HEK293T (cell line): ENCODE measurements at regions not wholly inside any gene's neighbourhood (a gene's known extent, or its start where the extent isn't known, plus 50 kb on each side); places are given as distances from the start of the nearest gene placed in this dataset.

Experiments used
- BHLHE40 ChIP-seq: fragments of 450-650 bp; IDR thresholded peaks from 2 replicates; pipeline ENCODE4 v1.6.1; 2016; ENCODE audit warnings: mild to moderate bottlenecking, moderate library complexity, borderline replicate concordance
- CTBP1 ChIP-seq: fragments of 450-650 bp; IDR thresholded peaks from 2 replicates; pipeline ENCODE4 v1.6.1; 2016; ENCODE audit warnings: borderline replicate concordance
- ELF4 ChIP-seq: fragments of 450-650 bp; IDR thresholded peaks from 2 replicates; pipeline ENCODE4 v1.6.1; 2017; ENCODE audit warnings: antibody characterized with exemption
- FOXA1 ChIP-seq: fragments of 450-650 bp; IDR thresholded peaks from 2 replicates; pipeline ENCODE4 v1.6.1; 2016; ENCODE audit warnings: mild to moderate bottlenecking
- FOXK2 ChIP-seq: fragments of 450-650 bp; IDR thresholded peaks from 2 replicates; pipeline ENCODE4 v1.6.1; 2016; ENCODE audit warnings: mild to moderate bottlenecking
- FOXM1 ChIP-seq: fragments of 450-650 bp; IDR thresholded peaks from 2 replicates; pipeline ENCODE4 v1.6.1; 2017; ENCODE audit warnings: mild to moderate bottlenecking, borderline replicate concordance
- HDGF ChIP-seq: fragments of 450-650 bp; IDR thresholded peaks from 2 replicates; pipeline ENCODE4 v1.6.1; 2017; ENCODE audit warnings: antibody characterized with exemption, borderline replicate concordance
- L3MBTL2 ChIP-seq: fragments of 450-650 bp; conservative IDR thresholded peaks from 2 replicates; pipeline ENCODE4 v1.6.1; 2016; ENCODE audit warnings: mild to moderate bottlenecking
- PKNOX1 ChIP-seq: fragments of 450-650 bp; IDR thresholded peaks from 2 replicates; pipeline ENCODE4 v1.6.1; 2016
- SP1 ChIP-seq: fragments of 450-650 bp; IDR thresholded peaks from 2 replicates; pipeline ENCODE4 v1.6.1; 2017
- SUZ12 ChIP-seq: fragments of 450-650 bp; IDR thresholded peaks from 2 replicates; pipeline ENCODE4 v1.6.1; 2016; ENCODE audit warnings: mild to moderate bottlenecking
- TARDBP ChIP-seq: fragments of 450-650 bp; IDR thresholded peaks from 2 replicates; pipeline ENCODE4 v1.6.1; 2016
- ZNF384 ChIP-seq: fragments of 450-650 bp; IDR thresholded peaks from 2 replicates; pipeline ENCODE4 v1.6.1; 2016

GRCh38 chr2:145020139-145020538 lies 500.2 kb upstream of the ZEB2 start:
- TF ChIP-seq FOXM1 (no peak), FOXK2 (no peak), L3MBTL2 (no peak), SP1 (no peak), ELF4 (no peak), BHLHE40 (no peak), PKNOX1 (no peak), CTBP1 (no peak), ZNF384 (no peak), FOXA1 (no peak), HDGF (no peak), TARDBP (no peak), SUZ12 (no peak)
